ENCODE measurements at regions not wholly inside any gene's neighbourhood (a gene's known extent, or its start where the extent isn't known, plus 50 kb on each side); places are given as distances from the start of the nearest gene placed in this dataset.

GRCh38 chr3:124291008-124291407 lies 299.1 kb upstream of the ROPN1 start:
- no peak for DNase-seq (ENCODE audit: low read depth)
- no peak overlapping the region for H3K4me3 ChIP-seq (ENCODE audit: low read depth, low read length)
- no peak for TF ChIP-seq CTCF (IDR thresholded peaks at IDR 0.05; ENCODE audit: low read depth, low read length, missing control alignments)

- TF ChIP-seq CTCF (IDR thresholded peaks at IDR 0.05; ENCODE audit: low read depth, low read length, missing control alignments): no peak
- no peak for DNase-seq (ENCODE audit: low read depth)
These were observed 300.4 kb upstream of the ROPN1 start for GRCh38 chr3:124292329-124292728.

GRCh38 chr3:124293584-124293983 lies 301.7 kb upstream of the ROPN1 start:
- DNase-seq (ENCODE audit: low read depth): no peak
- no peak for TF ChIP-seq CTCF (IDR thresholded peaks at IDR 0.05; ENCODE audit: low read depth, low read length, missing control alignments)
- no peak overlapping the region for H3K4me3 ChIP-seq (ENCODE audit: low read depth, low read length)

More at GRCh38 chr3:124292329-124292728, 300.4 kb upstream of the ROPN1 start:
- H3K4me3 ChIP-seq (ENCODE audit: low read depth, low read length): no peak overlapping the region

GRCh38 chr3:124295362-124295761 lies 303.4 kb upstream of the ROPN1 start:
- no peak for TF ChIP-seq CTCF (IDR thresholded peaks at IDR 0.05; ENCODE audit: low read depth, low read length, missing control alignments)
- no peak overlapping the region for H3K4me3 ChIP-seq (ENCODE audit: low read depth, low read length)
- no peak for DNase-seq (ENCODE audit: low read depth)

- H3K4me3 ChIP-seq (ENCODE audit: low read depth, low read length): no peak overlapping the region
- TF ChIP-seq CTCF (IDR thresholded peaks at IDR 0.05; ENCODE audit: low read depth, low read length, missing control alignments): no peak
These were observed 304.5 kb upstream of the ROPN1 start for GRCh38 chr3:124296406-124296805.

GRCh38 chr3:124297062-124297980 lies 305.4 kb upstream of the ROPN1 start:
- DNase-seq (ENCODE audit: low read depth): no peak
- H3K4me3 ChIP-seq (ENCODE audit: low read depth, low read length): no peak overlapping the region
- TF ChIP-seq CTCF (IDR thresholded peaks at IDR 0.05; ENCODE audit: low read depth, low read length, missing control alignments): no peak

More at GRCh38 chr3:124296406-124296805, 304.5 kb upstream of the ROPN1 start:
- no peak for DNase-seq (ENCODE audit: low read depth)

- no peak overlapping the region for H3K4me3 ChIP-seq (ENCODE audit: low read depth, low read length)
- no peak for DNase-seq (ENCODE audit: low read depth)
- no peak for TF ChIP-seq CTCF (IDR thresholded peaks at IDR 0.05; ENCODE audit: low read depth, low read length, missing control alignments)
These were observed 306.4 kb upstream of the ROPN1 start for GRCh38 chr3:124298301-124298700.

Data from GM12864 (cell line).